Large intestine (tissue), 3 donors: ENCODE measurements at regions not wholly inside any gene's neighbourhood (a gene's known extent, or its start where the extent isn't known, plus 50 kb on each side); places are given as distances from the start of the nearest gene placed in this dataset.

Experiments
- DNase-seq, 2 donors: peaks; one replicate each; pipeline versions ENCODE4 v3.0.0 to v3.0.0-alpha.2; 2013
- H3K27ac ChIP-seq: one replicate; pipeline ENCODE4 v1.5.1; 2013; ENCODE audit warnings: low read length
- H3K27me3 ChIP-seq: 2 replicates; pipeline ENCODE4 v1.6.1; 2013; ENCODE audit warnings: low read length; ENCODE audit not compliant: control insufficient read depth, insufficient read depth
- H3K36me3 ChIP-seq: 2 replicates; pipeline ENCODE4 v1.6.1; 2013; ENCODE audit warnings: low read length; ENCODE audit not compliant: control insufficient read depth, insufficient read depth
- H3K4me1 ChIP-seq: one replicate; pipeline ENCODE4 v1.6.1; 2013; ENCODE audit warnings: low read length; ENCODE audit not compliant: control insufficient read depth, insufficient read depth
- H3K4me3 ChIP-seq: one replicate; pipeline ENCODE4 v1.5.1; 2013; ENCODE audit warnings: low read length
- H3K9me3 ChIP-seq: one replicate; pipeline ENCODE4 v1.6.1; 2013; ENCODE audit warnings: mild to moderate bottlenecking, low read depth, low read length, moderate library complexity; ENCODE audit not compliant: control insufficient read depth
- WGBS: methylation state at CpG from one replicate; pipeline ENCODE4 v1.1.5; 2013; ENCODE audit warnings: low lambda C conversion rate; ENCODE audit not compliant: insufficient coverage; 5-methylcytosine and 5-hydroxymethylcytosine counted together

DNA sequence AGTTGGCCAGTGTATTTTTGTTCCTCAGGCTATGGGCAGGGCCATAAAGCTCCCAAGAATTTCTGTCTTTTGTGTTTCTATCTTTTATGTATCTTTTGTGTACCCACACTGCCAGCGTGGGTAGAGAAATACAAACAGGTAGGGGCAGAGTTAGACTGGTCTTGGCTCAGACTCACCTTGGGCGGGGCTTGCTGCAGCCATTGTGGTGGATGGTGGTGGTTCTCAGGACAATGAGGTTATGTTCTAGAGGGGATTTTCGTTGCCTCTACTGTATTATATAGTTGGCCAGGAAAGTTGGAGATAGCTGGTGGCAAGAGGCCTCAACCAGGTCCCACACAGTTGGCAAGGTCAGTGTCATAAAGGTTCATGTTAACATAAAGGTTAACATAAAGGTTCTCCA is 977.5 kb upstream of the LRFN5 start:
- Histone ChIP-seq H3K36me3 (no peaks in the 10 kb centered on the region), H3K9me3 (no peaks in the 10 kb centered on the region), H3K4me3 (no peak overlapping the region), H3K27ac (no peak overlapping the region), H3K27me3 (no peaks in the 10 kb centered on the region), H3K4me1 (no peaks in the 10 kb centered on the region)
- no peak for DNase-seq
- 80% methylated on average over 1 of the region's 3 CpGs for WGBS

GRCh38 chr14:40623643-40624042 is 983.0 kb upstream of the LRFN5 start:
- whole genome bisulfite sequencing, result no CpG with 5 or more reads among the region's 2 CpGs
- DNase-seq, result no peak
- H3K4me1 ChIP-seq, result no peaks in the 10 kb centered on the region
- H3K9me3 ChIP-seq, result no peaks in the 10 kb centered on the region
- H3K36me3 ChIP-seq, result no peaks in the 10 kb centered on the region
- H3K27ac ChIP-seq, result no peak overlapping the region
- H3K4me3 ChIP-seq, result no peak overlapping the region
- no peaks in the 10 kb centered on the region for H3K27me3 ChIP-seq

DNA sequence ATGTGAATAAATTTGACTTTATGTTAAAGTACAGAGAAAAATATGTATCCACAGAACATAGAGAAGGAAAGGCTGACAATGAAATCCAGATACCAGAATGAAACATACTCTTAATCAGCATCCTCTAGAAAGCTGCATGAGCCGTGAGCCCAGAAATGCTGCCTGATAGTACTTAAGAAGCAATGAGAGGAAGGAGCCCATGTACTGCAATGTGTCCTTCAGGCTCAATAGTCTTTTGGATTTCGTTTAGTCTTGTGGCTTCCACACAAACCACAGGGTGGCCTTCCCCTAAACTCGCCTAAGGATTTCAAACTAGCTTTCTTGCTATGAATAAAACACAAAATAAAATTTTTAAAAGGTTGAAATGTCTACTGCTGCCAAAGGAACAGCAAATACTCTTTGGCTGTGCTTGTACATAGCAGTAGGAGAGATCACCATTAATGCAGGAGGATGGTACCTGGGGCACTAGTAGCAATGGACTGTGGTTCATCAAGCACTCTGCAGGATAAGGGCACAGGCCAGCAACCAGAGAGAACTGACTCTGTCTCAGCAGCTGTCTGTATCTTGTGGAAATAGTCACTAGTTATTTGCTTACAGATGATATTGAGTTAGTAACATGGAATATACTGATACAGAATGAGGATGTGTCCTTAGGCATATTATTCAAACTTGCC is 988.3 kb upstream of the LRFN5 start:
- Histone ChIP-seq H3K36me3 (no peaks in the 10 kb centered on the region), H3K4me3 (no peak overlapping the region), H3K27ac (no peak overlapping the region), H3K27me3 (no peaks in the 10 kb centered on the region), H3K9me3 (no peaks in the 10 kb centered on the region), H3K4me1 (no peaks in the 10 kb centered on the region)
- no peak for DNase-seq
- WGBS, result 70% methylated on average over 2 of the region's 3 CpGs

- Histone ChIP-seq H3K4me1 (no peaks in the 10 kb centered on the region), H3K9me3 (no peaks in the 10 kb centered on the region), H3K27ac (no peak overlapping the region), H3K36me3 (no peaks in the 10 kb centered on the region), H3K27me3 (no peaks in the 10 kb centered on the region), H3K4me3 (no peak overlapping the region)
- WGBS, result 91% methylated on average over 3 of the region's 3 CpGs
- no peak for DNase-seq
Observed at GRCh38 chr14:40616579-40616978, 990.1 kb upstream of the LRFN5 start.

DNA sequence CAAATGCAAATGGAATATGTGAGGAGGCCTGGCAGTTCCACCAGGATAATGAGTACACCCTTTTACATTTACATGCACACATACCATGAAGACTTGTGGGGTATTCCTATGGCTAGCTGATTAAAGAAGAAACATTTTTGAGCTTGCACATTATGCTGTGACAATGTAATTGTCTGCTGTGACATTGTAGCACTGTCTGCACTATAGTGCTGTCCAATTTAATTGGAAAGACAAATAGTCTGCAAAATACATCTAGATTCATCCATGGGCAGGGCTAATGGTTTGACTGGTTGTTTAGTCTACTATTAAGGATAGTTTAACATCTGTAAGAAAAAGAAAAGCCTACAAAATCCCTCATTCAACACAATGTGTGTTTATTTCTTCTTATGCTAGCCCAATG is 1005.6 kb upstream of the LRFN5 start:
- H3K36me3 ChIP-seq, result no peaks in the 10 kb centered on the region
- H3K27me3 ChIP-seq, result no peaks in the 10 kb centered on the region
- H3K27ac ChIP-seq, result no peak overlapping the region
- H3K9me3 ChIP-seq, result no peaks in the 10 kb centered on the region
- H3K4me3 ChIP-seq, result no peak overlapping the region
- DNase-seq, result no peak
- no peaks in the 10 kb centered on the region for H3K4me1 ChIP-seq

- Histone ChIP-seq H3K27me3 (no peaks in the 10 kb centered on the region), H3K9me3 (no peaks in the 10 kb centered on the region), H3K4me3 (no peak overlapping the region), H3K4me1 (no peaks in the 10 kb centered on the region), H3K36me3 (no peaks in the 10 kb centered on the region), H3K27ac (no peak overlapping the region)
- DNase-seq, result no peak
Observed at GRCh38 chr14:40599725-40600124, 1007.0 kb upstream of the LRFN5 start.

GRCh38 chr14:40581264-40581663 is 1025.4 kb upstream of the LRFN5 start:
- no peaks in the 10 kb centered on the region for H3K9me3 ChIP-seq
- H3K36me3 ChIP-seq, result no peaks in the 10 kb centered on the region
- no peak overlapping the region for H3K27ac ChIP-seq
- DNase-seq, result no peak
- no peaks in the 10 kb centered on the region for H3K27me3 ChIP-seq
- H3K4me3 ChIP-seq, result no peak overlapping the region
- no CpG with 5 or more reads among the region's 3 CpGs for WGBS
- no peaks in the 10 kb centered on the region for H3K4me1 ChIP-seq

DNA sequence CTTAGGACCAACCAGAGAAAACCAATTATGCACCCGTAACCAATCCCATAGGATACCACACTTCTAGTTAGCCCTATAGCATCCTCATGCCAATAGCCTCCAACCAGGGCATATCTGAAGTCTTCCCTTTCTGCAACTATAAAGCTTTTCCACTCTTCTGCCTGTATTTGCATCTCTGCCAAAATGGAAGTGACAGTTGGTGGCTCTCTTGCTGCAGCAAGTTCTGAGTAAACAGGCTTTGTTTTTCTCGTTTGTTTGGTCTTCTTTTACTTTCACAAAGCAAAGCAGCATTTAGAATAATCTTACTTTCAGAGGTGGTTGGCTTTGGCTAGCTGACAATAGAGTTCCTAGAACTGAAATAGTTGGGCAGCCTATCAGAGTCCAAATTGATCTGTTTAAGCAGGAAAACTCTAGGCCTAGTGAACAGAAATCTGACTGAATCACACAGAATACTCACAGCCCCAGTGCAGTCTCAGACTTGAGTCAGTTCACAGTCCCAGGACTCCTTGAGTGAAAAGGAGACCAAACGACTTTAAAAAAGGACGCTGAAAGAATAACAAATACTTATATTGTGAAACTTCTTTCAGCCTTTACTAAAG is 1029.7 kb upstream of the LRFN5 start:
- no peaks in the 10 kb centered on the region for H3K9me3 ChIP-seq
- no peak for DNase-seq
- H3K27ac ChIP-seq, result no peak overlapping the region
- no peaks in the 10 kb centered on the region for H3K4me1 ChIP-seq
- H3K27me3 ChIP-seq, result no peaks in the 10 kb centered on the region
- 48% methylated on average over 3 of the region's 4 CpGs for whole genome bisulfite sequencing
- no peak overlapping the region for H3K4me3 ChIP-seq
- H3K36me3 ChIP-seq, result no peaks in the 10 kb centered on the region

GRCh38 chr14:40574780-40575179 is 1031.9 kb upstream of the LRFN5 start:
- H3K4me1 ChIP-seq, result no peaks in the 10 kb centered on the region
- no peak overlapping the region for H3K4me3 ChIP-seq
- 70% methylated on average over 2 of the region's 3 CpGs for WGBS
- H3K36me3 ChIP-seq, result no peaks in the 10 kb centered on the region
- H3K27ac ChIP-seq, result no peak overlapping the region
- H3K9me3 ChIP-seq, result no peaks in the 10 kb centered on the region
- no peaks in the 10 kb centered on the region for H3K27me3 ChIP-seq
- no peak for DNase-seq

DNA sequence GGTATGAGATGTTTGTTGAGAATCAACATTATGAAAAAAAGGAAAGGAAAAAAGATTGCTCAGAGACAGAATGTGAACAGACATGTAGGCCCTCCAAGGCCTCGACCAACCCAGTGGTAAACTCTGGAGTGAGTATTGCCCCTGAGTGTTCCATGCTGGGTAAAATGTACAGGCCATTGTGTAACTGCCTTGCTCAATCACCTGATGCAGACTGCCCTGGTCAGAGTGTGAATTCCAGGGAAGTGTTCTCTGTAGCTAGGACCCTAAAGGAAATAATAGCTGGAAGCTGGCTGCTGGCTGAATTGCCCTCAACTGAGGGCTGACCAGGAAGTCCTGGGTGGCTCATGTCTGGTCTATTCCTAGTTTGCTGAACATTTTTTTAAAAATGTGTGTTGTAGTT is 1081.4 kb upstream of the LRFN5 start:
- H3K9me3 ChIP-seq, result no peaks in the 10 kb centered on the region
- DNase-seq, result peak in 1 of 2 donors; percentile 3
- no peaks in the 10 kb centered on the region for H3K4me1 ChIP-seq
- H3K27ac ChIP-seq, result no peak overlapping the region
- H3K36me3 ChIP-seq, result no peaks in the 10 kb centered on the region
- H3K27me3 ChIP-seq, result no peaks in the 10 kb centered on the region
- H3K4me3 ChIP-seq, result no peak overlapping the region
- WGBS, result no CpG with 5 or more reads among the region's 1 CpG

DNA sequence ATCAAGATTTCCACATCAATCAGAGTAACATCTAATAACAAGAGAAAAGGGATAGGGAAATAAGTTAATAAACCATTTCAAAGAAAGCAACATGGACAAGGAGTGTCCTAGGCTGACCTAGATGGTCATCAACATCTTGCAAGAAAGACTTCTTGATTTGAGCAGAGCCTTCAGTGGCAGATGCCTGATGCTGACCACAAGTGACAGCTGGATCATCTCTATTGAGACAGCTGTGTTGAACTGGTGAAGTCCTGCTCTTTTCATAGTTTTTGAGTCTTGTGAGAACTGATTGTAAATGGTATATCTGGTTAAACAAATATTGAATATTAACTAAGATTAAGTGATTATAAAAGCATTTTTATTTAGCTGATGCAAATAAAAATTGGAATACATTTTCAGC is 1083.6 kb upstream of the LRFN5 start:
- H3K36me3 ChIP-seq, result no peaks in the 10 kb centered on the region
- no peaks in the 10 kb centered on the region for H3K9me3 ChIP-seq
- H3K4me1 ChIP-seq, result no peaks in the 10 kb centered on the region
- no peaks in the 10 kb centered on the region for H3K27me3 ChIP-seq
- H3K4me3 ChIP-seq, result no peak overlapping the region
- no peak overlapping the region for H3K27ac ChIP-seq
- no peak for DNase-seq
